ENCODE measurements at regions not wholly inside any gene's neighbourhood (a gene's known extent, or its start where the extent isn't known, plus 50 kb on each side); places are given as distances from the start of the nearest gene placed in this dataset.

DNA sequence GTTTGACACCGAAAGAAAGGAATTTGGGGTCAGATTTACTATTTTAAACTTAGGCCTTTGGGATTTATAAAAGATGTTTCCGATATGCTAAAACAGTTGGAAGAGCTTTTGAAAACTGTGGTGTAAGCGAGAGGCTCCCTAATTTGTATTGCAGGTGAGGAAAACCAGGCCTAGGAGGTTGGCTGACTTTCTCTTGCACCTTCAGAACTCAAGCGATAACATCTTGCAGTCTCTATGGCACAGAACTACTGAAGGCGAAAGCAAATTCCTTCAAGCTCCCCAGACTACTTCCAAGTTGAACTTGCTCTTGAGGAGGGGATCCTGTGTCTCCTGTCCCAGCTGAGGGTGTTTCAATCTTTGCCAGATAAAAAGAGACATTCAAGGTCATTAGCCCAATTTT, 685.7 kb downstream of the ADGRL2 start:
- TF ChIP-seq, protein P1, sequence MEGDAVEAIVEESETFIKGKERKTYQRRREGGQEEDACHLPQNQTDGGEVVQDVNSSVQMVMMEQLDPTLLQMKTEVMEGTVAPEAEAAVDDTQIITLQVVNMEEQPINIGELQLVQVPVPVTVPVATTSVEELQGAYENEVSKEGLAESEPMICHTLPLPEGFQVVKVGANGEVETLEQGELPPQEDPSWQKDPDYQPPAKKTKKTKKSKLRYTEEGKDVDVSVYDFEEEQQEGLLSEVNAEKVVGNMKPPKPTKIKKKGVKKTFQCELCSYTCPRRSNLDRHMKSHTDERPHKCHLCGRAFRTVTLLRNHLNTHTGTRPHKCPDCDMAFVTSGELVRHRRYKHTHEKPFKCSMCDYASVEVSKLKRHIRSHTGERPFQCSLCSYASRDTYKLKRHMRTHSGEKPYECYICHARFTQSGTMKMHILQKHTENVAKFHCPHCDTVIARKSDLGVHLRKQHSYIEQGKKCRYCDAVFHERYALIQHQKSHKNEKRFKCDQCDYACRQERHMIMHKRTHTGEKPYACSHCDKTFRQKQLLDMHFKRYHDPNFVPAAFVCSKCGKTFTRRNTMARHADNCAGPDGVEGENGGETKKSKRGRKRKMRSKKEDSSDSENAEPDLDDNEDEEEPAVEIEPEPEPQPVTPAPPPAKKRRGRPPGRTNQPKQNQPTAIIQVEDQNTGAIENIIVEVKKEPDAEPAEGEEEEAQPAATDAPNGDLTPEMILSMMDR (IDR thresholded peaks at IDR 0.05), result no peak

- TF ChIP-seq, protein P1 (IDR thresholded peaks at IDR 0.05), result no peak
These were observed 685.0 kb downstream of the ADGRL2 start for GRCh38 chr1:82485591-82486369.

DNA sequence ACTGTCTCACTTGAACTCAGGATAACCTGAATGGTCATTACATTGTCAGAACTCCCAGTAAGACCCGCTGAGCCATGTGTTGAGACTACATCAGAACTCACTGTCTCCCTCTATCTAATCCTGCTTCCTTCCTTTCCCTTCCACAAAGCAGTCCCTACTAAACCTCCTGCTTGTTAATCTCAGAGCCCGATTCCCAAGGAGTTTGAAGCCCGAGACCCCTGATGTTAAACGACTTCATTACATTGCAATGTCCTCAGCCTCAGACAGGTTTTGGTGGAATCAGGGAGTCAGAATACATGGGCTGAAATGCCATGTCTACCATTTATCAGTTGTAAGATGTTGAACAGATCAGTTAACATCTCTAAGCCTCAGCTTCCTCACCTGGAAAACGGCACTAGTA, 682.4 kb downstream of the ADGRL2 start:
- TF ChIP-seq, protein P1 (IDR thresholded peaks at IDR 0.05), result no peak

- TF ChIP-seq, protein P1 (IDR thresholded peaks at IDR 0.05), result no peak
These were observed 678.2 kb downstream of the ADGRL2 start for GRCh38 chr1:82478916-82479315.

- TF ChIP-seq, protein P1 (IDR thresholded peaks at IDR 0.05), result no peak
These were observed 671.9 kb downstream of the ADGRL2 start for GRCh38 chr1:82472489-82473131.

GRCh38 chr1:82466891-82467290, 666.2 kb downstream of the ADGRL2 start:
- TF ChIP-seq, protein P1 (IDR thresholded peaks at IDR 0.05), result no peak

DNA sequence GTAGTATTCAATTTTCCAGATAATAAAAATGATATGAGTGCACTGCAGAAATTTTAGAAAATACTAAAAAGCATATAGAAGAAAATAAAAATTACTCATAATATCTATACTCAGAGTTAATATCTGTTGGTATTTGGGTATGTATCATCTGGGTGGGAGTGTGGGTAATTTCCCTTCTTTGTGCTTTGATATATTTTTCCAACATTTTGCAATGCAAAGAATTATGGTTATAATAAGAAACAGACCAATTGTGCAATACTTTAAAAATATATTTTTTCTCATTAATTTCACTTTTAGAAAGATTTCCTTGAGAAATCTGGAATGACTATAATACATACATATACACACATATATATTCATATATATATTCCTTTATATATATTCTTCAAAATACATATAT, 665.7 kb downstream of the ADGRL2 start:
- TF ChIP-seq, protein P1 (IDR thresholded peaks at IDR 0.05), result no peak
